ENCODE measurements at regions not wholly inside any gene's neighbourhood (a gene's known extent, or its start where the extent isn't known, plus 50 kb on each side); places are given as distances from the start of the nearest gene placed in this dataset.

- Histone ChIP-seq H3K36me3 (ENCODE audit: control insufficient read depth, insufficient read depth, low read length) (no peaks in the 10 kb centered on the region), H3K4me3 (ENCODE audit: low read depth, low read length) (no peak overlapping the region), H3K27me3 (ENCODE audit: control insufficient read depth, insufficient read depth, low read length) (no peaks in the 10 kb centered on the region)
- no peak for DNase-seq (ENCODE audit: low read depth)
- no peak for TF ChIP-seq CTCF (IDR thresholded peaks at IDR 0.05; ENCODE audit: insufficient read depth, low read length, poor library complexity, severe bottlenecking)
These were observed 228.3 kb downstream of the MFSD1 start for GRCh38 chr3:159030138-159030670.

- no peak for TF ChIP-seq CTCF (IDR thresholded peaks at IDR 0.05; ENCODE audit: insufficient read depth, low read length, poor library complexity, severe bottlenecking)
- DNase-seq (ENCODE audit: low read depth) = no peak
- Histone ChIP-seq H3K36me3 (ENCODE audit: control insufficient read depth, insufficient read depth, low read length) (no peaks in the 10 kb centered on the region), H3K27me3 (ENCODE audit: control insufficient read depth, insufficient read depth, low read length) (no peaks in the 10 kb centered on the region), H3K4me3 (ENCODE audit: low read depth, low read length) (no peak overlapping the region)
These were observed 229.2 kb downstream of the MFSD1 start for GRCh38 chr3:159030886-159031679.

- H3K4me3 ChIP-seq (ENCODE audit: low read depth, low read length) = no peak overlapping the region
- DNase-seq (ENCODE audit: low read depth) = no peak
- no peaks in the 10 kb centered on the region for H3K36me3 ChIP-seq (ENCODE audit: control insufficient read depth, insufficient read depth, low read length)
- H3K27me3 ChIP-seq (ENCODE audit: control insufficient read depth, insufficient read depth, low read length) = no peaks in the 10 kb centered on the region
- TF ChIP-seq CTCF (IDR thresholded peaks at IDR 0.05; ENCODE audit: insufficient read depth, low read length, poor library complexity, severe bottlenecking) = no peak
These were observed 230.5 kb downstream of the MFSD1 start for GRCh38 chr3:159032311-159032710.

GRCh38 chr3:159038405-159038804 is 236.6 kb downstream of the MFSD1 start:
- H3K4me3 ChIP-seq (ENCODE audit: low read depth, low read length) = no peak overlapping the region
- H3K27me3 ChIP-seq (ENCODE audit: control insufficient read depth, insufficient read depth, low read length) = no peaks in the 10 kb centered on the region
- no peak for DNase-seq (ENCODE audit: low read depth)
- no peak for TF ChIP-seq CTCF (IDR thresholded peaks at IDR 0.05; ENCODE audit: insufficient read depth, low read length, poor library complexity, severe bottlenecking)
- H3K36me3 ChIP-seq (ENCODE audit: control insufficient read depth, insufficient read depth, low read length) = no peaks in the 10 kb centered on the region

- TF ChIP-seq CTCF (IDR thresholded peaks at IDR 0.05; ENCODE audit: insufficient read depth, low read length, poor library complexity, severe bottlenecking) = no peak
- DNase-seq (ENCODE audit: low read depth) = no peak
- Histone ChIP-seq H3K4me3 (ENCODE audit: low read depth, low read length) (no peak overlapping the region), H3K27me3 (ENCODE audit: control insufficient read depth, insufficient read depth, low read length) (no peaks in the 10 kb centered on the region), H3K36me3 (ENCODE audit: control insufficient read depth, insufficient read depth, low read length) (no peaks in the 10 kb centered on the region)
These were observed 237.4 kb downstream of the MFSD1 start for GRCh38 chr3:159039286-159039685.
